Endothelial cell of umbilical vein (primary cell): ENCODE measurements at regions not wholly inside any gene's neighbourhood (a gene's known extent, or its start where the extent isn't known, plus 50 kb on each side); places are given as distances from the start of the nearest gene placed in this dataset.

Experiments used
- BruUV-seq: library from RNA; stranded (reverse); fragments of 400-500 nt; replicated peaks from 2 replicates; lab custom pipeline; 2021; lab: Mats Ljungman, UMichigan
- CTCF ChIA-PET: fragments of 300-600, 350-600 bp; sonication (Branson Sonifier 250); formaldehyde crosslinking; loops from one replicate; lab custom pipeline; 2021; ENCODE audit warnings: antibody characterized with exemption, inconsistent platforms; lab: Charles Lee
- POLR2A ChIA-PET: fragments of 300-600, 350-600 bp; sonication (Branson Sonifier 250); formaldehyde crosslinking; loops from one replicate; lab custom pipeline; 2021; ENCODE audit warnings: antibody characterized with exemption, inconsistent platforms; lab: Charles Lee
- DNase-seq: peaks from one replicate; pipeline ENCODE4 v3.0.0-alpha.2; 2011; ENCODE audit warnings: low read depth, low spot score
- FAIRE-seq: peaks from 2 replicates; lab custom pipeline; 2011; peaks lifted over from hg19 to GRCh38; lab: Jason Lieb, UNC
- H2AFZ ChIP-seq: 2 replicates; pipeline ENCODE4 v1.6.0; 2012; ENCODE audit warnings: low read depth, low read length, control low read depth, inconsistent platforms
- H3K27ac ChIP-seq: 2 replicates; pipeline ENCODE4 v1.5.1; 2011; ENCODE audit warnings: low read depth, mild to moderate bottlenecking, control low read depth, low read length, moderate library complexity; ENCODE audit not compliant: insufficient read depth
- H3K27me3 ChIP-seq, 2 experiments: 2 replicates each; pipeline versions ENCODE4 v1.6.0 to v1.6.1; 2011; ENCODE audit warnings: low read length in 2 of 2, mixed read lengths in 1 of 2; ENCODE audit not compliant: control insufficient read depth in 2 of 2, insufficient read depth in 2 of 2
- H3K36me3 ChIP-seq, 2 experiments: 2 replicates in 1 of 2; 3 replicates in 1 of 2; pipeline ENCODE4 v1.5.1; 2011; ENCODE audit warnings: low read length in 2 of 2, mild to moderate bottlenecking in 1 of 2, moderate library complexity in 1 of 2; ENCODE audit not compliant: control insufficient read depth in 2 of 2, insufficient read depth in 2 of 2; ENCODE audit errors: extremely low read depth in 1 of 2
- H3K4me1 ChIP-seq: 3 replicates; pipeline ENCODE4 v1.5.1; 2011; ENCODE audit warnings: mild to moderate bottlenecking, low read length; ENCODE audit not compliant: control insufficient read depth, insufficient read depth; ENCODE audit errors: extremely low read depth
- H3K4me2 ChIP-seq: 2 replicates; pipeline ENCODE4 v1.6.1; 2011; ENCODE audit warnings: low read length, control low read depth, mixed read lengths; ENCODE audit not compliant: insufficient read depth
- H3K4me3 ChIP-seq, 3 experiments: fragments of 200-600 bp in 1 of 3; sonication (generic), shearing (Covaris generic) in 1 of 3; replicated peaks in 1 of 3; 2 replicates each; pipeline ENCODE4 v1.5.1; 2011 to 2016; ENCODE audit warnings: control low read depth in 3 of 3, low read length in 3 of 3, mild to moderate bottlenecking in 2 of 3, inconsistent platforms in 1 of 3, low read depth in 1 of 3, moderate library complexity in 1 of 3; ENCODE audit not compliant: insufficient read depth in 1 of 3
- H3K79me2 ChIP-seq: 2 replicates; pipeline ENCODE4 v1.6.0; 2012; ENCODE audit warnings: low read length, inconsistent platforms; ENCODE audit not compliant: control insufficient read depth, insufficient read depth
- H3K9ac ChIP-seq: replicated peaks from 2 replicates; pipeline ENCODE3; 2011; ENCODE audit warnings: low read length, control low read depth; ENCODE audit not compliant: insufficient read depth; ENCODE audit errors: extremely low read depth
- H3K9me1 ChIP-seq: replicated peaks from 3 replicates; pipeline ENCODE4 v1.6.0; 2011; ENCODE audit warnings: mild to moderate bottlenecking, low read length; ENCODE audit not compliant: control insufficient read depth, insufficient read depth; ENCODE audit errors: extremely low read depth
- H3K9me3 ChIP-seq: replicated peaks from 2 replicates; pipeline ENCODE4 v1.5.1; 2012; ENCODE audit warnings: low read length, inconsistent platforms; ENCODE audit not compliant: control insufficient read depth, insufficient read depth
- H4K20me1 ChIP-seq: replicated peaks from 2 replicates; pipeline ENCODE3; 2011; ENCODE audit warnings: mild to moderate bottlenecking, low read length; ENCODE audit not compliant: control insufficient read depth, insufficient read depth; ENCODE audit errors: extremely low read depth
- CTCF ChIP-seq, 2 donors: IDR thresholded peaks; 1 replicate in 1 of 2; 2 replicates in 1 of 2; pipeline ENCODE4 v1.5.1; 2011; ENCODE audit warnings: low read length in 2 of 2, mild to moderate bottlenecking in 2 of 2, moderate library complexity in 2 of 2, control low read depth in 1 of 2, inconsistent platforms in 1 of 2, low read depth in 1 of 2; ENCODE audit not compliant: insufficient read depth in 1 of 2; ENCODE audit errors: extremely low read depth in 1 of 2
- EZH2 ChIP-seq: IDR thresholded peaks from 2 replicates; pipeline ENCODE4 v1.6.1; 2012; ENCODE audit warnings: borderline replicate concordance, low read depth, mild to moderate bottlenecking, moderate library complexity, low read length, inconsistent platforms; ENCODE audit not compliant: severe bottlenecking
- FOS ChIP-seq: IDR thresholded peaks from 2 replicates; pipeline ENCODE4 v1.6.1; 2011; ENCODE audit warnings: mild to moderate bottlenecking, low read length, moderate library complexity, borderline replicate concordance; ENCODE audit not compliant: insufficient read depth
- GATA2 ChIP-seq: IDR thresholded peaks from 2 replicates; pipeline ENCODE4 v1.7.0; 2011; ENCODE audit warnings: low read depth, mild to moderate bottlenecking, moderate library complexity, mixed read lengths, low read length; ENCODE audit not compliant: insufficient read length, insufficient read depth
- JUN ChIP-seq: IDR thresholded peaks from 2 replicates; pipeline ENCODE4 v1.6.1; 2011; ENCODE audit warnings: borderline replicate concordance, low read depth; ENCODE audit not compliant: insufficient read length, insufficient read depth
- MYC ChIP-seq: IDR thresholded peaks from one replicate; pipeline ENCODE4 v1.6.1; 2011; ENCODE audit warnings: mild to moderate bottlenecking, low read depth, low read length
- POLR2A ChIP-seq: IDR thresholded peaks from 2 replicates; pipeline ENCODE4 v1.6.1; 2012; ENCODE audit warnings: low read depth, mild to moderate bottlenecking, control low read depth, low read length
- POLR2AphosphoS5 ChIP-seq: IDR thresholded peaks from 2 replicates; pipeline ENCODE4 v1.6.1; 2012; ENCODE audit warnings: low read depth, mild to moderate bottlenecking, control low read depth, low read length, moderate library complexity; ENCODE audit not compliant: insufficient read depth
- dilution Hi-C: fragments of 300-500 bp; cut with MboI; formaldehyde crosslinking; loops from one replicate; pipeline ENCODE4 v1.15.0; 2019; ENCODE audit warnings: low sequenced_read_pairs; ENCODE audit not compliant: extremely low pct_ligation_motif_present
- intact Hi-C: fragments of 100-400 bp; cut with micrococcal nuclease; formaldehyde crosslinking; loops from one replicate; pipeline ENCODE4 v1.10.0; 2022
- TF ChIP-seq, protein P1 (sequence below): IDR thresholded peaks from 2 replicates; pipeline ENCODE4 v1.6.1; 2011; ENCODE audit not compliant: insufficient read depth, insufficient read length

DNA sequence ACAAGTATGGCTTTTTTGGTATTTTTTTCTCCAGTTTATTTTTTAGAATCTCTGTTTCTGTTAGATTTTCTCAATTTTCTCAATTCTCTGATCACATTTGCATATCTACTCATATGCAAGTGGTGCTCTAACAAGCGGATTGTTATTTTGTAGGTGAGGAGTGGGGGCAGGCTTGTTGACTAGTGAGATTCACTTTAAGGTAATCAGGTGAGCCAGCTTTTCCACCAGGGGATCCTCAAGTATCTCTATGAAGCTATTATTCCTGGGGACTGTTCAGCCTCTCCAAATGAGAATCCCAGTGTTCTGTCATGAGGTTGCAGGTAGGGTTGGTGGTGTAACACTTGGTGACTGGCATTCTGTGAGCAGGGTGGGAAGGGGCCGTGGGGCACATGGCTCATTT is 274.3 kb upstream of the FERMT1 start:
- TF ChIP-seq POLR2A (no peak), POLR2AphosphoS5 (no peak), GATA2 (no peak), JUN (no peak), MYC (no peak), EZH2 (no peak), CTCF (IDR thresholded peaks at IDR 0.05; ENCODE audit: extremely low read depth in 1 of 2, insufficient read depth in 1 of 2, low read depth in 1 of 2, low read length in 2 of 2) (no peak), FOS (no peak)
- TF ChIP-seq, protein P1, sequence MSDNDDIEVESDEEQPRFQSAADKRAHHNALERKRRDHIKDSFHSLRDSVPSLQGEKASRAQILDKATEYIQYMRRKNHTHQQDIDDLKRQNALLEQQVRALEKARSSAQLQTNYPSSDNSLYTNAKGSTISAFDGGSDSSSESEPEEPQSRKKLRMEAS: no peak

More for the DNA sequence above, 274.3 kb upstream of the FERMT1 start:
- no peaks in the 10 kb centered on the region for H3K9me3 ChIP-seq
- no peak overlapping the region for H2AFZ ChIP-seq
- no peak for FAIRE-seq
- H3K27ac ChIP-seq: no peak overlapping the region
- no peaks in the 10 kb centered on the region for H3K9me1 ChIP-seq
- H3K27me3 ChIP-seq: peaks cover 2 to 3% of the 10 kb centered on the region in 2 experiments
- CTCF ChIA-PET: no interaction called here
- dilution Hi-C loops (no loop called here), intact Hi-C loops (no loop called here)
- POLR2A ChIA-PET: no interaction called here
- no peaks in the 10 kb centered on the region for H3K4me1 ChIP-seq
- H4K20me1 ChIP-seq: no peaks in the 10 kb centered on the region
- H3K4me3 ChIP-seq: no peak overlapping the region
- DNase-seq: no peak
- BruUV-seq: no TSS peak
- no peaks in the 10 kb centered on the region for H3K79me2 ChIP-seq
- H3K36me3 ChIP-seq: no peaks in the 10 kb centered on the region
- H3K9ac ChIP-seq: no peak overlapping the region
- no peak overlapping the region for H3K4me2 ChIP-seq
